Limb (tissue), 2 donors: ENCODE measurements at regions not wholly inside any gene's neighbourhood (a gene's known extent, or its start where the extent isn't known, plus 50 kb on each side); places are given as distances from the start of the nearest gene placed in this dataset.
A peak's percentile ranks its signal among the peaks of the same experiment; 100 is the strongest.
"Not testable (repeated sequence)": the region's sequence is repeated elsewhere in the genome, so short reads cannot be mapped to it uniquely, and the experiment has no call there.

ENCODE experiments used
- DNase-seq, 2 donors: peaks; one replicate each; pipeline ENCODE4 v3.0.0-alpha.2; 2016; ENCODE audit errors: extremely low spot score in 2 of 2

GRCh38 chr2:66177128-66177796 lies 257.7 kb upstream of the MEIS1 start:
- DNase-seq: not testable (repeated sequence)

- DNase-seq: no peak
These were observed 260.4 kb upstream of the MEIS1 start for GRCh38 chr2:66174491-66174890.

DNA sequence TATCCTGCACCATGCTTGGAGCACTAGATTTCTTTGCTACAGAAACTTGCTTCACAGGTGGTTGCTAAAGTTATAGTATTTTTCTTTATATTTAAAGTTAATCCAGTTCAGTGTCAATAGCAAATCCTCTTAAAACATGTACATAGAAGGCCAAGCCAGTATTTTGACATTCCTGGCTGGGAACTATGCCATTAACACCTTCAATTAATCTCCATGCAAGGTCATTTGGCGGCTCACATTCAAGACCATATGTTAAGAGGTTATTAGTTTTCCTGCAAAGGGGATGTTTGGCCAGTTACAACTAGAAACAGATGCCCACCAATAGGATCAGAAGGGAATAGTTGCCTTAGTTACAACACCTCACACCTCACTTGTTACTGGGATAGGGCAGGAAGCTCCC lies 261.3 kb upstream of the MEIS1 start:
- no peak for DNase-seq

DNA sequence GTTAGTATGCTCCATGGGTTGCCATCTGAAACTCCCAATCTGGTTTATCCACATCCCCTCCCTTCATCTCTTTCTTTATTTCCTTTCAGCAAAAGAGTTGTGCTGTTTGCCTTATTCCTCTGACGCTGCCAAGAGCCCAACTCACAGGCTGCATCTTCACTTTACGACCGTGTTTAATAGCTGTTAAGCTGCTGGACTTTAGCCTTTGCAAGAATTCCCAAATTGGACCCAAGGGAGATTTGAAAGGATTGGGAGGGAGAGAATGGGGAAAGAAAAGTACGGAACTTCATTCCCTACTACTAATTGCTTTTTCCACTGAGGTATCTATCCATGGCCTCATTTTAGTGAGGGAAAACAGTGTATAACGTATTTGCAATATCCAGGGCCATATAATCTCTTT lies 263.4 kb upstream of the MEIS1 start:
- peak in 1 of 2 donors; percentile 17 for DNase-seq

GRCh38 chr2:66170744-66171330 lies 264.1 kb upstream of the MEIS1 start:
- DNase-seq: no peak

DNA sequence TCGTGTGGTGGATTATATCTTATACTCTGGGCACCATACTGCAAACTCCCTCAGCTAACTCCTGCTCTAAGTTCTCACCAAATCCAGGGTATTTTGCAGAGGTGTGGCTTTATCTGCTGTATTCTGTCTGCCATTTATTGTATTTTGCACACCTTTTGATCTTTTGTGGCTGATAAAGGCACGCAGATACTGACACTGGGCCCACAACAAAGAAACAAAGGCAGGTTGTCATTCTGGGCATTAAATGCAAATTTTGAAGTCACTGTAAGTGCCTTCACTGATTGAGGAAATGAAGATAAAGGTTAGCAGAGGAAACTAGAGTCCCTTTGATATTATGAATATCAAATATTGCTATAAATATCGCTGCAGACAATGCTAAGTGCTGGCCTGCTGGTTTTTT lies 265.8 kb upstream of the MEIS1 start:
- no peak for DNase-seq

- no peak for DNase-seq
These were observed 270.5 kb upstream of the MEIS1 start for GRCh38 chr2:66164470-66164869.

- DNase-seq: no peak
These were observed 278.8 kb upstream of the MEIS1 start for GRCh38 chr2:66156171-66156570.

GRCh38 chr2:66153941-66154340 lies 281.0 kb upstream of the MEIS1 start:
- DNase-seq: no peak

DNA sequence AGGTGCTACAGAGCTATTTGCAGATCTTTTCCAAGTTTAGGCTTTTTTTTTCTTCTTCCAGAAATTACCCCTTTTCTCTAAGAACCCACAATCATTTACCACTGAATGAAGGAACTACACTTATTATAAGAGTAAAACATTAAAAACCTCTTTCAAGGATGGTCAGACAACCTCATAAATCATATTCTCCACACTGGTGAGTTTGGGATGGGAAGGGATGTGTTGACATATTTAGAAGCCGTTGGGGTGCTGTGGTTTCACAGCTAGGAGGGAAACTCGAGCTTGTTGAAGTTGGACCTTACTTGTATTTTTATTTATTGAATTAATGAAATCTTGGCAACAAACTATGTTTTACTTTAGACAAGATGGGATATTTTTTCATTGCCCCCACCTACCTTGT lies 289.4 kb upstream of the MEIS1 start:
- DNase-seq: no peak

GRCh38 chr2:66144324-66144723 lies 290.6 kb upstream of the MEIS1 start:
- not testable (repeated sequence) for DNase-seq

- DNase-seq: no peak
These were observed 297.3 kb upstream of the MEIS1 start for GRCh38 chr2:66137606-66138130.

GRCh38 chr2:66134138-66134701 lies 300.7 kb upstream of the MEIS1 start:
- peak in 1 of 2 donors; percentile 21 for DNase-seq

DNA sequence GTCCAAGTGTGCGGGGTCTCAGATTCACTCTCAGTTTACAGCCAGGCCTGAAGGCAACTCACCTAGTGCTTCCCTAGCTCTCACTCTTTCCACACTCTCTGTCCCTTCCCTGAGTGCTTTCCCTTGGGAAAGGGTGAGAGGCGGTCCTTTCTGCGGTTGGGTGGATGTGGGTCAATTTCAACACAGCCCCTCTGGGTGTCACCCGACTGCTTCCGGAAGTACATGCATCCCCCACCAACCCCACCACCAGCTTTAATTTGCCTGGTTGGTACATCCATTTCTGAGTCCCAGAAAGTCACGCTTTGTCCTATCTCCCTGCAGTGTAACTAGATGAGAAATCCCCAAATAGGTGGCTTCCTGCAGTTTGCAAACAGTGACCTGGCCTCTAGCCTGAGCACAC lies 307.3 kb upstream of the MEIS1 start:
- DNase-seq: no peak

DNA sequence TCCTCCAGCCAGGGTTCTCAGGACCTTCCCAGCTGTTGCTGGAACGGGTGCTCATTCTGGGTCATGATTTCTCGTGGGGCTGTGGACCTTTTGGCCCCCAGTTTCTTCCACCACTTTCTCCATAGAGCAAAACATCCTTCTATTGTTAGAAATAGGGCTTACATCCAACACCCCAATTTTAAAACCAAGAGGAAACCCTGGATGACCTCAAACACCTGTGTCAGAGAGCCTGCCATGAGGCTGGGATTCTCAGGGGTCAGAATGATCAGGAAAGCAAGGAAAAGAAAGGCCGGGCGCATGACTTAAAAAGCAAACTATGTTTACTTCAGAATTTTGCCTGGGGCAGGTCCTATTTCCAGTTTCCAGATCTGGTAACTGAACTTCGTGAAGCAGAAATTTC lies 307.9 kb upstream of the MEIS1 start:
- DNase-seq: no peak

DNA sequence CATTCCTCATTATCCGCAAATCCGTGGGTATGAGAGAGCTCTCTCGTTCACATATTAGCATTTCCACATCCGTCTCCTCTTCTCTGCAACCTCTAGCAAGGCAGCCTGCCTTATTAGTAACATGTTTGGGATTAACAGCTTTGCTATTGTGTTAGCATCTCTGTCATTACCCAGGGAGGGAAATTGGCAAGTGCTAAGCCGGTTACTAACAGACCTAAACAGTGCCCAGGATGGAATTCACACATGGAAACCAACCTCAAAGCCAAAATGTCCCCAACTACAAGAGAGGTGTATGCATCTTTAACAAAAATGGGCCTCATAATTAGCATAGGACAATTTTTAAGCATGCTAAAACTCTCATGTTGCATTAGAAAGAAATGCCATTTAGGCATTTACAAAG lies 309.0 kb upstream of the MEIS1 start:
- DNase-seq: no peak

DNA sequence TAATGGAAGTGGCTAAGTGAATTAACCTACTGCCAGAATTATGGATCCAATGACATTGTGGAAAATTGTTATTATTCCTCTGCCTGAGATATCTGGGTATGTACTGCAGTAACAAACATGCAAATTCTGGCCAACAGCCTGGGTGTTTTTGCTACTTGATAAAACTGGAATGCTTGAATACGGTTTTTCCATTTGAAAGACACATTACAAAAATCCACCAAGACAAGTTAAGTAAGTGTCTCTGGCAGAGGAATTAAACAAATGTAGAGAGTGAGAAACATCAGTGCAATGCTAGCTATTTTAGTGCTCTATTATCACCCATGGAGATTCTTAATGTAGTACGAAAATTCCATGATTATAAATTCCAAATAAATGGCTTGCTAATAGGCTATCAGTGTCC lies 312.4 kb upstream of the MEIS1 start:
- no peak for DNase-seq

- no peak for DNase-seq
These were observed 313.0 kb upstream of the MEIS1 start for GRCh38 chr2:66121946-66122345.

DNA sequence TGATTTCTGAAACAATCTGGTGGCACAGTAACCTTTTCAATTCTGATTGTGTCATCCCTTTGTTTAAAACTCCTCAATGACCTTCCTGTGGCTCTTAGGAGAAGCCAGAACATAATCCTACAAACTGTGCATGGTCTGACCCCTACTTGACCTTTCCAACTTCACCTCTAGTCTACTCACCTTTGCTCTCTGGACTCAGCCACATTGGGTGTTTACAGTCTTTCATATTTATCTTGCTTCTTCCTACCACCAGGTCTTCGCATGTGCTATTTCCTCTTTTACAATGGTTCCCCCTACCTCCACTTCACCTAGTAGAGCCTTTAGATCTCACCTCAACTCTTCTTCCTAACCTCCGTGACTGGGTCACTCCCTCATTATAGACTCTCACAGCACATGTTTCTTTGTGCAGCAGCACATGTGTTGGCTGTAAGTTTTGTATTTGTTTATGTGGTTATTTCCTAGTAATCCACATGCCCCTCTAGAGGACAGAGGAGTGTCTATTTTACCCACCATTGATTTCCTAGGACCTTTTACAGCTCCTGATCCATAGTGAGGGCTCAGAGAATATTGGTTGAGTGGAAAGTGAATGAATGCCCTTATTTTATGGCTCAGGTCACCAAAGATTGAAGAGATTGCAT lies 320.8 kb upstream of the MEIS1 start:
- no peak for DNase-seq

DNA sequence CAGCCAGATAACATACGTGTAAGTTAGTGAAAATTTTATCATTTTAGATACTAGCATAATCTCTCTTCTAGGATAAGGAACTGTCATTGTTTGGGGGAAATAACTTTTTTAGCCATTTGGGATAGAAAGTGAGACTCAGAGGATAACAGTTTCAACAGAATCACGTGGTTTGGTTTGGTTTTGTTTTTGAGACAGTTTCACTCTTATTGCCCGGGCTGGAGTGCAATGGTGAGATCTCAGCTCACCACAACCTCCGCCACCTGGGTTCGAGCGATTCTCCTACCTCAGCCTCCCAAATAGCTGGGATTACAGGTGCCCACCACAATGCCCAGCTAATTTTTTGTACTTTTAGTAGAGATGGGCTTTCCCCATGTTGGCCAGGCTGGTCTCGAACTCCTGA lies 323.2 kb upstream of the MEIS1 start:
- DNase-seq: no peak

DNA sequence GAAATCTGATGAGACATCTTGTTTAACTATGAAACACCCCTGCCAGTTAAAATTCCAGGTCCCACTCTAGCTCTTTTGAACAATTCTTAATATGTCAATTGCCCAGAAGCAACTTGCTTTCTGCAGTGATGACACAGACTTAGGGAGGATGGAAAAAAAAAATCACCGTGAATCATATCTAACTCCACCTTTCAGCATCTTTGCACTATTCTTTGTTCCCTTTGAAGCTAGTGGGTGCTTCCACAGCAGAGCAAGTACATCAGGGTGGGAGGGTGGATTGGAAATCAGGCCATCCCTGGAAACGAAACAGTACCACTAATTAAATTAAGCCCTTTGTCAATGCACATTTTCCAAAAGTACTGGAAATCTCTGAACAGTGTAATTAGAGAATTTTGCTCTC lies 324.3 kb upstream of the MEIS1 start:
- no peak for DNase-seq

DNA sequence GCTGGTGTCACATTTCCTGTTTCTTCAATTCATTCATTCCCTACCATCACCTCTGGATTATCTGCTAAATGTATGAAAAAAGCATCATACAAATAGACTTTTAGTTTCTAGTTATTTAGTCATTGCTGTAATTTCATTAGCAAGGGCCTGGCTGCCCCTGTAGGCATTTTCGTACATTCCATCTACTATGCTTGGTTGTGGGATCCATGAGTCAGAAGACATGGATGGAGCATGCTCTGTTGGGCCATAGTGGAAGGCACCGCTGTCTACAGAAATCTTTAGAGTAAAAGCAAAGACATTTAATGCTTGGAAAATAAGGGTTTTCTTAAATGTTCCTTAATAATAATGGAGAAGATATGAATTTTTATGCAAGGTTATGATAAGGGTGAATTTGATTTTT lies 324.8 kb upstream of the MEIS1 start:
- DNase-seq: no peak

- no peak for DNase-seq
These were observed 325.5 kb upstream of the MEIS1 start for GRCh38 chr2:66109419-66109818.
